ENCODE measurements at regions not wholly inside any gene's neighbourhood (a gene's known extent, or its start where the extent isn't known, plus 50 kb on each side); places are given as distances from the start of the nearest gene placed in this dataset.

DNA sequence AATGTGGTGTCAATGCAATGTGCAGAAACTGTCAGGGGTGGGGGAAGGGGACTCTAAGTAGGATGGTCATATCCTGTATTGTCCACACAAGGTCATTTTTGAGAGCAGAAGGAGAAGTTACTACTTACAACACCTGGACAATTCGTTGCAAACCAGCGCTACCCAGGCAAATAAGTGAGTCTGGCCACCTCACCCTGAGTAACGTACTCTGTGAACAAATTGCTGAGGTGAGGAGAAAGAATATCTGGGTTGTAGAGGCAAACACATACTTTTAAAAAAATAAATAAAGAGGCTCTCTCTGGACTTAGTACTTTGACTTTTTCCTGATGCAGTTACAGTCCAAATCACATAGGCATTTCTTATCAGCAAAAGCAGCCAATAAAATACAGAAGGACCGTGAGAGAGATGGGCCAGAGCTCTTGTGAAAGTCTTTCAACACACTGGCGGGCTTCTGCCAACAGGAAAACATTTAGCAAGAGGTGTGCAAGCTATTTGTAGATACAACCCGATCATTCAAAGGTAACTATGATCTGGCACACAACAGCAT is 268.2 kb upstream of the ID2 start:
- in situ Hi-C loops (cut with MboI; ENCODE audit: low sequenced_read_pairs): no loop called here

DNA sequence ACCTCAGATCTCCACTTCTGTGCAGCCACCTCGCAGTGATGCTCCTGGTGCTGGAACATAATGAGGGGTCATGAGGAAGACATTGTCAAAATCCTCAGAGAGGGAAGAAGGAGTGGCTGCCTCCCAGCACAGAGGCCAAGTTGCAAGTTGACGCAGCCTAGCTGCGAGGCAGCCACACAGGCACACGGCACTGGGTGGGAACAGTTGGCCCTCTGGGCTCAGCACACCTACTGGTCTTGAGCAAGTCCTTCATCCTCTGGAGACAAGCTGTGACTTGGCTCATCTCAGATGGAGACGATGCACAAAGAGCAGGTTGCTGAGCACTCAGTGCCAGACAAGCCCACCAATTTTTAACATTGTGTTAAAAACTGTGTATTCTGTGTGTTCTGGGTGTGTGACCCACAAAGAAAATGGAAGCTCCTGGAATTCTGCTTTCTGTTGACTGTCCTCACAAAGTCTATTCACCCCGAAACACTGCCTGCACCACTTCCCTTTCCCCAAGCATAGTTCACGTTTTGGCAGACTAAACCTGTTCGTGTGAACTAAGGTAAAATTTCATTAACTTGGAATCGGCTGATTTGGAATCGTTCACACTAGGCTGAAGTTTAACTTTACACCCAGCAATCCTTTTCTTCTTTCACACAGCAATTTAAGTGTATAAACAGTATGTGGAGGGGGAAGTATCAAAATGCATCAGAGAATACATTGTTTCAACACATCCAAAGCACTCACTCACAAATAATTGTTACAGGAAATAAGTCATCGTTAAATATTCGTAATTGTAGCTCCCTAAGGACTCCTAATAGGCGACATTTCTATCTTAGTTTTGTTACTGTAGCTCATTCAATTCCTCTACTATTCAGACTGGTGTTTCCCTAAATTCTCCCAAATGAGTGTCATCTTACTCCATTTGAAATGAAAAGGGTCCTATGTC is 266.6 kb upstream of the ID2 start:
- in situ Hi-C loops (cut with MboI; ENCODE audit: low sequenced_read_pairs): no loop called here

DNA sequence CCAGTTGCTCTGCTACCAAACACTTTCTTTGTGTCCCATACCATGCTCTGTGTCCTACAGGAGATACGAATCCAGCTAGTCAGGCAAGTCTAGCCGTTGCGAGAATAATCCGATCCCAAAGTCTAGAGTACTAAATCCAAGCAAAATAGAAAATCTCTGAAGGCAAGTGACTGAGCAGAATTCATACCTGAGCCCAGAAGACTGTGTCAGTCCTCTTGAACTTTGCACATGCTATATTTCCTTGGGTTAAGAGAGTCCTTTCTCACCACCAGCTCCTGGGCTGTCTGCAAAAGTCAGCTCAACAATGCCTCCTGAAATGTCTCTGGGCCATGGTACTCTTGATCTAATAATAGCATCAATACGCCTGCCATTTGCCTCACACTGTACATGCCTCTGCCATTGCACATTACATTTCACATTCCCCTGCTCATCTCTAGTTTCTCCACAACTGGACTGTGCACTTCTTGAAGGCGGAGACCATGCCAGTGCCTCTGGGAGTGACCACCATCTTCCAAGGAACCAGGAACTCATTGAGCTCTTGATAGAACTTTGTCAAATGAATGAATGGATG is 265.8 kb upstream of the ID2 start:
- in situ Hi-C loops (cut with MboI; ENCODE audit: low sequenced_read_pairs): no loop called here

DNA sequence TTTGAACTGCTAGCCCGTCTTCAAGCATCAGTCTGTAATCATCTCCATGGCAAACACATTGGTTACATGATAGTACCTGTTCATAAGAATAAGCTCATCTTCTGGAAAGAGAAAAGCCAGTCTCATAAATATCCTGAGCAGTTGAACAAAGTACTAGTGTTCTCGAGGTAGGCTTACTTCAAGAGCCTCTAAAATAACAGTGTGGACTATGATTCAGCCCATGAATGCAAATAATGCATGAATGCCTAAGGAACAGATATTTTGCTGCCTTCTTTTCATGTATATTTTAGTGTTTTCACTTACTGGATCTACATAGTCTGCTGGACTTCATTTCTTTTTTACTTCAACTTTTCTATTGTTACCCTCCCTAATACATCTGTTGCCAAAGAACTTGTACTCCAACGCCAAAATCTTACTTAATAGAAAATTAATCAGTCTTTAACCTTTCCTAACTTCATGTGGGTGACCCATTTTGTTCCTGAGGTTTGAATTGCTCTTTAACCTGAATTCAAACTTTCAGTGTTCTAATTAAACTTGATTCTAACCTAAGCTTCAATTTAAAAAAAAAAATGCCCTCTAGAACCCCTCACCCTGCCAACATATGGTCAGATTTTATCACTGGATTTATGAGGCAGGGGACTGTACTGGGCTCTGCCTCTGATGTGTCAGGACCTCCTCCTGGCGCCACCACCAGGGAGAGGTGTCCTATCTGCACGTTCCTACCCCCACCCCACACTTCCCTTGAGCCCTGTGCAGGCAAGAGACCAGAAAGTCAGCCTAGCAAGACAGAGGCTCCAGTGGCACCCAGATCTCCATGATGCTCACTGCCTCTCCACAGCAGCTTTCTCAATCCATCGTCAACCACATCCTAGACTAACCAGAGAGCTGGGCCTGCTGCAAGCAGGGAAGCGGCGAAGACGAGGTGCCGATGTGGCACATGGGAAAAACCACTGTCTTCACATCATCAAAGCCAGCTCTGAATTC is 264.7 kb upstream of the ID2 start:
- in situ Hi-C loops (cut with MboI; ENCODE audit: low sequenced_read_pairs): no loop called here

DNA sequence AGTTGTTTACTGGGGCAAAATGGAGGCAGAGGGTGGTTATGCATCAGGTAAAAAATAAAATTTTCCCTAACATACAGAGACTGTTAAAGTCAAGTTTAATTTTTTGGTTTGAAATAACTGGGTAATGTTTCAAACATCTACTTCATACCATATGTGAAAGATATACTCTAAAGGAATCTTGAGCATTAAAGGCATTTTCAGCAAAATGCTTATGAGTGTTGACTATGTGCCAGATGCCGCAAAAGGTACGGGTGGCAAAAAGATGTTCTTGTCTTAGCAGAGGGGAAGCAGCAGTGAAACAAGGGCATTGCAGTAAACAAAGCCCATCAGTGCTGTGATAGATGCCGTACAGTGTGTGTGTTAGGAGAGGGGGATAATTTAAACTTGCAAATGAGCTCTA is 263.1 kb upstream of the ID2 start:
- in situ Hi-C loops (cut with MboI; ENCODE audit: low sequenced_read_pairs): no loop called here

DNA sequence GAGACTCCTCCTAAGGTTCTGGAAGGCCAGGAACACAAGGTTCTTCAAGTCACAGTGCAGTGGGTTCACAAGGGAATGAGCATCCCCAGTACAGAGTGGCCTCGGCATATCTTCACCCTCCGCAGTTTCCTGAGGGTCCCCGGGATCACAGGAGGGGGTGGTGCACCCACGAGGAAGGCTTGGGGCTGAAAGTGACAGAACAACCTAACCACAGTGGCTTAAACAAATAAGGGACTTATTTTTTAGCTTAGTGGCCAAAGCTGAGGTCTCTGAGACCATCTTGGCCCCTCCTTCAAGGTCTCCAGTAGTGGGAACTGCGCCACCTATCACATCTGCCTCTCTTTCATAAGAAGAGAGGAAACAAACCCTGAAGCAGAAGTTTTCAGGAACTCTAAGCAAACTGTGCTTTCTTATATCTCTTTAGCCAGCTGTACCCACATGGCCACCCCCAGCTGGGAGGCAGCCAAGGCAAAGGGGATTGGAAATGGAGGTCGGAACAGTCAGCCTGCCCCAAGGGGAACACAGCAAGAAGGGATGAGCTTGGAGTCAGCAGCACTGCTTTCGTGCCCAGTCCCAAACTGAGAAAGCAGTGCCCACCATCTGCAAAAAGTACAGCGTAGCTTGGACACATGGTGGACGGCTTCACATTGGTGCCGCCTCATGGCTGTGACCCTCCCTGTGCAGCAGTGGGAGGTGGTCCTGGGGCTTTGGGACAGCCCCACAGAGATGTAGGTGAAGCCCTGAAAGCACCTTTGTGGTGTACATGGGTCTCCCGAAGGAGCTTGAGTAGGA is 260.0 kb upstream of the ID2 start:
- in situ Hi-C loops (cut with MboI; ENCODE audit: low sequenced_read_pairs): no loop called here

DNA sequence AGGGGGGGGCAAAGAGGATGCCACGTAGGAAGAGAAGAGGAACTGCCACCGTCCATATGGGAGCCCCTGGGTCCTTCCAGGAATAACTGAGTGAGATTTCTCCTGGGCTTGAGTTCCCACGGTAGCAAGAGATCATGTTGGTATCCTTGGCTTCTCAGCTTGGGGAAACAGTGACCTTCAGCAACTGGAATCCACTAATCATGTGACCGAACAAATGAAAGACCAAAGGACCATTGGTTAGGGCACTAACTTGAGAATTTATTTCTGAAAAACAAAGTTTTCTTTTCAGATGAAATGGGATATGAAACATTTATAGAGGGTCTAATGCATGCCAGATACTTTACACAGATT is 259.4 kb upstream of the ID2 start:
- in situ Hi-C loops (cut with MboI; ENCODE audit: low sequenced_read_pairs): no loop called here

DNA sequence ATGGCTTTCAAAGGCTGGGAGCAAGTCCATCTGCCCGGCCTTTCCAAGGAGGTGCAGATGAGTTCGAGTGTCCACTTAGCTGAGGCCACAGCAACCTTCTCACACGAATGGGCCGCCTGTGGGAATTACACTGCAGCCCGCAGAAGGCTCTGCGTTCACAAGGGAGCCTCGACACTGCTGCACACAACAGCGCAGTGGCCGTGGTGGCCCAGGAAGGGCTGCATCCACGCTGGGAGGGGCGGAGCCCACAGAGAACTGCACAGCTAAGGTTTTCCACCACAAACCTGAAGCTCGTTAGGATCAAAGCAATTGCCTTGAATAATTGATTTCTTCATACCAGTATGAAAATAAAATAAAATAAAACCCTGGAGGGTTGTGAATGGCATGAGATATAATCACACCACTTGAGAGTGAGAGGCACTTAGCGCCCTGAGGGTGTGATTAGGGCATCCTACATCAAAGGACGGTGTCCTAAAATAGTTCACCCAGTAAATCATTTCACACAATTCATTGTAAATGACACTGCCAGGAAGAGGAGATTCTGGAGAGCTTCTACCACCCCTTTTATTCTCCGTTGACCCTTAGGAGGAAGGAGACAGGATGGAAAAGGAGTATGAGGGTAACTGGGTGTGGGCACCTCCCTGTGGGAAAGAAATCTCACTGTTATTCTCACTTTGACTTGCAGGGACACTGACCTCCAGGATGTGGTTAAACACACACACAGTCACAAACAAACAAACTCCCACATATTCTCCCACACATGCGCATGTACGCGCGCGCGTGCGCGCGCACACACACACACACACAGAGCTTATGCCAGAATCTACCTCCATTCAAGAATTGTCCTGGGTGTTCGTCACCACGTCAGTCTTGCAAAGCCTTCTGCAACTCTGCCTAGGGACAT is 256.6 kb upstream of the ID2 start:
- in situ Hi-C loops (cut with MboI; ENCODE audit: low sequenced_read_pairs): no loop called here

DNA sequence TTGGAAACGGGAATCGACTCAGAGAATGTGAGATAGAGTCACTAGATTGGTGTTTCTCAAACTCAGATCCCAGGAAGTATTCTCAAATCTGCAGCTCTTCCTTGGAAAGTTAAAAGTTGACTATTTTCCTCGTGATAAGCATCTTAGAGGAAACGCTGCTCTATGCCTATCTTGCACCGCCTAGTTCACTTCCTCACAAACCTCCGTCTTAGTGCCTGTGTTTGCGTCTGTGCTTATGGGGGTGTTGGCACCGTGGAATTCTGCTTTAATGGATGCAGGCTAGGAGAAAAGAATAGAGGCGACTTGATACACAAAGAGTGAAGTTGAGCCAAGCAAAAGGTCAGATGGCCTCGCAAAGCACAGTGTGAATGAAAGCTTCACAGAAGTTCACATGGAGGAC is 255.3 kb upstream of the ID2 start:
- in situ Hi-C loops (cut with MboI; ENCODE audit: low sequenced_read_pairs): no loop called here

DNA sequence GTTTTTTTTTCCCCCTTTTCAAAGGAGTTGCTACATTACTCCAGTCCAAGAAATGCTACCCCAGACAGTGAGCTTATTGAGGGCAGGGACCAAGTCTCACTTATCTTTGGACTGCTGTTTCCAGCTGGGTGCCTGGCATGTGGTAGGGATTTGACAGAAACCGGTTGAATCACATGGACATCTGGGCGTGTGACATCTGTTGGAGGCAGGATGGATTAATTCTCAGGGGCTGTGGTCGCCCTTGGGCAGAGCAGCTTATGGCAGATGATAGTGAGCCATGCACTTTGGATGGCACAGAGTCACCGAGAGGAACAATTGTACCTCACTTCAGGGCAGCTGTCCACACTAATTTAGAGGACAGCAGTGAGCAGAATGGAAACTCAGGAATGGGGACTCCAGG is 254.6 kb upstream of the ID2 start:
- in situ Hi-C loops (cut with MboI; ENCODE audit: low sequenced_read_pairs): no loop called here

DNA sequence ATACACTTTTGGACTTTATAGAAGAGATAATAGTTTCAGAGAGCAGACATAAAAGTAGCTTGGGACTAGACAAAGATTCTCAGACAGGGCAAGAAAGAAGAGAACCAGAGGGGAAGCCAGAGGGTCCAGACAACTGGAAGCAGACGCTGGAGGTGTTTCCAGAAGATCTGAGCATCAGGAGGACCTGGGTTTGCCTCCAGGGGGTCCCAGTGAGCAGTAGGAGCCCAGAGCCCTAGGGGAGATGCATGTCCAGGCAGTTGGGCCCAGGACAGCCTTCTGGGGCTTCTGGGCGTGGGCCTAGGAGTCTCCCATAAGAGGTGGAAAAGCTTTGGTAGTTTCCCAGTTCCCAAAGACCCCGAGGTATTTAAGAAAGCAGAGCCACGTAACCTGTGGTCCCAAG is 251.2 kb upstream of the ID2 start:
- in situ Hi-C loops (cut with MboI; ENCODE audit: low sequenced_read_pairs): no loop called here

DNA sequence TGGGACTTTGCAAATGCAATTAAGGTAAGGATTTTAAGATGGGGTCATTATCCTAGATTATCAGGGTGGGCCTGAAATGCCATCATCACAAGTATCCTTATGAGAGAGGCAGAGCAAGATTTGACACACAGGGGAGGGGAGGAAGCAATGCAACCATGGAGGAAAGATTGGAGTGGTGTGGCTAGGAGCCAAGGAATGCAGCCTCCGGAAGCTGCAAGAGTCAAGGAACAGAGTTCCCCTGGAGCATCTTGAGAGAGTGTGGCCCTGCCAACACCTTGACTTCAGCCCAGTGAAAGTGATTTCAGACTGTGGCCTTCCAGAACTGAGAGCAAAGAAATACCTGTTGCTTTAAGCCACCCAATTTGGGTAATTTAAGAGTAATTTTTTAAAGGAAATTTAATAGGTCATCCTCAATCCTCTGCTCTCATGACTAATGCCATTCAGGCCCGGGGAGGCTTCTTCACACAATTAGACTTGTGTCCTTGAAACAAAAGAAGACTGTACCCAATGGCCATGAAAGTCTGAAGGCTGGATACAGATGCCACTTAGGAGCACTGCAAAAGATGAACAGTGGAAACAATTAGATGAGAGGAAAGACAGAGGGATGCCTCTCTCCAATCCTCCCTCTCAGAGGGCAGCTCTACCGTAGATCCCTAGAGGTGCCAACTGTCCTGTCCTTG is 250.3 kb upstream of the ID2 start:
- in situ Hi-C loops (cut with MboI; ENCODE audit: low sequenced_read_pairs): no loop called here

DNA sequence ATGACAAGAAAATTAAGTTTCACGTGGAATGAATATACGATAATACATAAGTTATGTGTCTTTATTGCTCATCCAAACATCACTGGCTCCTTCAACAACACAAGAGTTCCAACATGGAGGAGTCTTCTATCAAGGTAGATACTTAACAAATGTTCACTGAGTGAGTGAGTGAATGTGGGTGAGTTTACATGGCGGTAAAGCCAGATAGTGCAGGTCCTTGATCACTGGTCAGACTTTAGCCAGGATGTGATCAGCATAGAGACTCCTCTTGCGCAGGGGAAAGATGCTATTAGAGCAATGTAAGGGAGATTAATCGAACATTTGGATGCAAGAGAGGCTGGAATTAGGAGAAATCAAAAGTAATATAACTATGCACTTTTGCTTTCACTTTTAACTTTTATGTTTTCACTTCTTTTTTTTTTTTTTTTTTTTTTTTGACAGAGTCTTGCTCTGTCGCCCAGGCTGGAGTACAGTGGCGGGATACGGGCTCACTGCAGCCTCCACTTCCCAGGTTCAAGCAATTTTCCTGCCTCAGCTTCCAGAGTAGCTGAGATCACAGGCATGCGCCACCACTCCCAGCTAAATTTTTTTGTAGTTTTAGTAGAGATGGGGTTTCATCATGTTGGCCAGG is 249.0 kb upstream of the ID2 start:
- in situ Hi-C loops (cut with MboI; ENCODE audit: low sequenced_read_pairs): no loop called here

DNA sequence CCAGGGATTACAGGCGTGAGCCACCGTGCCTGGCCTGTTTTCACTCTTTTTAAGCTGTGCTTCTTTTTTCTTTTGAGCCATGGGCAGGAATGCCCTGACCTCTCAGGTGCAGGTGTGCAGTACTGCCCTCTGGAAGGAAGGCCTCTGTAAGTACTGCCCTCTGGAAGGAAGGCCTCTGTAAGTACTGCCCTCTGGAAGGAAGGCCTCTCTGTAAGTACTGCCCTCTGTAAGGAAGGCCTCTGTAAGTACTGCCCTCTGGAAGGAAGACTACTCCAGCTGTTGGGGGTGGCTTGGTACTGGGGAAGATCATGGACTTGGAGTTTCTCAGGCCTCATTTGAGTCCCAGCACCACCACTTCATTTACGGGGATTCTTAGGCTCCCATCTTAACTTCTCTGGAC is 248.5 kb upstream of the ID2 start:
- in situ Hi-C loops (cut with MboI; ENCODE audit: low sequenced_read_pairs): no loop called here

DNA sequence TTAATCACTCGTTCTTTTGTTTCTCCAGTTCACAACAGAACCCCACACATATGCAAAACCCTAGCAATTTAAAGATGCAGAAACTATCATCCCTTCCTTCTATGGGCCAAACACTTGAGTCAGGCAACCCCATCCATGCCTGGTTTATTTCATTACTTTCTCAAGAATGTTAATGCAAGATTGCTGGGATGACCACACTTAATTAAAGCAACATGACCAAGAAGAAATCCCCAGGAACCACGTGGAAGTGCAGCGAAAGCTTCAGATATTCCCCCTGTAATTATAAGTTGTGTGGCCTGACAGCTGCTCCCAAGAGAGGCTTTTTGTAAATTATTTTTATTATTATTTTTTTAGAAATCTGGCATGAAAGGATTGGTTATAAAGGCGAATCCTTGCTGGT is 246.2 kb upstream of the ID2 start:
- in situ Hi-C loops (cut with MboI; ENCODE audit: low sequenced_read_pairs): no loop called here

DNA sequence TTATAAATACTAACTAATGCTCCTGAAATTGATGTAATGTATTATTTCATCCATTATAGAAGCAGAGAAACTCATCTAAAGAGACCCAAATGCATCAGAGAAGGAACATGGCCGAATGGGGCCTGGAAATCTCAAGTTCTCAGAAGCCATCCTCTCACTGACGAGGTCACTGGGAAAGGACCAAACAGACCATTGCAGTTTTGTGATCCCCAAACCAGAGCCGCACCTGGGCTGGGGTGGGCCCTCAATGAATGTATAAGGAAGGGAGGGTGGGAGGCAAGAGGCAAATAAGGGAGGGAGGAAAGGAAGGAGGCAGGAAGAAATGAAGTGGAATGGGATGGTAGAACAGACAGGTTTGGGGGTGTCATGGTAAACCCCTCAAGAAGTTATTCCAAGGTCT is 245.3 kb upstream of the ID2 start:
- in situ Hi-C loops (cut with MboI; ENCODE audit: low sequenced_read_pairs): no loop called here

DNA sequence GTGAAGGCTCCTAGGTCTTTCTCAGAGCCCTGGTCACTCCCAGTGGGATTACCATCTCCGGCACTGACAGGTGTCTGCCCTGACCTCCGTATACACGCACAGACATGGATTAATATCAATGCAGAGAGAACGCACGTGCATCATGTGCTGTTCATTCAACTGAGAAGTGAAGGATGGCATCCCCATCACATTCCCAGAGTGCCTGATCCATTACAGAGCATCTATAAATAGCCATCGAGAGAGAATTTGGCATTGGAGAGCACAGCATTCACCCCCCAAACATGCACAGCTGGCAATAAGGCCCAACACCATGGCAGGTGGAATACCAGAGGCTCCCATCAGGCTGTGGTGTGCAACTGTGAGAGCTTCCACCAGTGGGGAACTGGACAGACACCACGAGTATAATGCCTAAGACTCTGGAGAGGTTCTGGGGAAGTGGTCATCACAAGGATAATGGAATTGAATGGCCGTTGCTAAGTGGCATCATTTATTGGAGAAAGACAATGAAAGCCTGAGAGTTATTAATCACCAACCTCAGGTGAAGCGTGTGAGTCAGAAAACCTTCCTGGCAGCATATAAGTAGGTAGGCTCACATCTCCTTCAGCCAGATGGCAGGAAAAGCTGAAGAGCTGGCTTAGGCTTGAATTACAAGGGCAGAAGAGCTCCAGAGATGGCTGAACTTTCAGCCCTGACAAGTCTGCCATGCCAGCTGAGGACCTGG is 244.5 kb upstream of the ID2 start:
- in situ Hi-C loops (cut with MboI; ENCODE audit: low sequenced_read_pairs): no loop called here

DNA sequence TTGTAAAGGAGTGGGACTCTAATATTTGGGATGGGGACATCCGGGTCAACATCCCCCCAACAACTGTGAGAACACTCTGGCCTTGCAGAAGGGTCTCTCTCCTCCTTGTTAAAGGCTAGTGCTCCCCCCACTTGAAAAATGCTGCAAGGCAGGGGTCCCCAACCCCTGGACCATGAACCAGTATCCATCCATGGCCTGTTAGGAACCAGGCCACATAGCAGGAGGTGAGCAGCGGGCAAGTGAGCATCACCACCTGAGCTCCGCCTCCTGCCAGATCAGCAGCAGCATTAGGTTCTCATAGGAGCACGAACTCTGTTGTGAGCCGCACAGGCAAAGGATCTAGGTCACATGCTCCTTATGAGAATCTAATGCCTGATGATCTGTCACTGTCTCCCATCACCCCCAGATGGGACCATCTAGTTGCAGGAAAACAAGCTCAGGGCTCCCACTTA is 243.9 kb upstream of the ID2 start:
- in situ Hi-C loops (cut with MboI; ENCODE audit: low sequenced_read_pairs): no loop called here
